ENCODE measurements at regions not wholly inside any gene's neighbourhood (a gene's known extent, or its start where the extent isn't known, plus 50 kb on each side); places are given as distances from the start of the nearest gene placed in this dataset.
"Not testable (repeated sequence)": the region's sequence is repeated elsewhere in the genome, so short reads cannot be mapped to it uniquely, and the experiment has no call there.

DNA sequence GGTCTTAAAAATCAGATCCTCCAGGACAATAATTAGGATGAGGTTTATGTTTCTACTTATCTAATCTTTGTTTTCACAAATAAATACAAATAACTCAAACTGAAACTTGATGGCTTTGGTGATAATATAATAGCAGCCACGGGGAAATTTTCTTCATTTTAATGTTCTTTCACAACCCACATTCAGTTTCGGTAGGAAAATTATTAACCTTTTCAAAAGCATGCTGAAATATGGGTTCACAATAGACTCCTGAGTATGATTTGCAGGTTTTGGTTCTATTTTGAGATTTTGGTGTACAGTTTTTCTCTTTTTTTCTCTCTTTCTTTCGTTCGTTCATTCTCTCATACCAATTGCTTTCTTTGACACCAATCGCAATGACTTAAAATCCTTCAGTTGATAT is 233.9 kb upstream of the PLGLB2 start:
- H3K4me1 ChIP-seq (ENCODE audit: control insufficient read depth in 5 of 5, insufficient read depth in 5 of 5, low read length in 5 of 5) = peaks cover 0 to 11% (median 4%) of the 10 kb centered on the region in 5 donors
- not testable (repeated sequence) for H3K27ac ChIP-seq (ENCODE audit: low read depth, low read length); H3K27me3 ChIP-seq (ENCODE audit: control insufficient read depth in 5 of 5, insufficient read depth in 4 of 5, low read length in 5 of 5); H3K4me3 ChIP-seq (ENCODE audit: low read depth in 1 of 5, low read length in 5 of 5); H3K36me3 ChIP-seq (ENCODE audit: control insufficient read depth in 5 of 5, insufficient read depth in 5 of 5, low read length in 5 of 5); H3K9ac ChIP-seq (ENCODE audit: low read length in 5 of 5); H3K9me3 ChIP-seq (ENCODE audit: control insufficient read depth in 5 of 5, low read length in 5 of 5)

DNA sequence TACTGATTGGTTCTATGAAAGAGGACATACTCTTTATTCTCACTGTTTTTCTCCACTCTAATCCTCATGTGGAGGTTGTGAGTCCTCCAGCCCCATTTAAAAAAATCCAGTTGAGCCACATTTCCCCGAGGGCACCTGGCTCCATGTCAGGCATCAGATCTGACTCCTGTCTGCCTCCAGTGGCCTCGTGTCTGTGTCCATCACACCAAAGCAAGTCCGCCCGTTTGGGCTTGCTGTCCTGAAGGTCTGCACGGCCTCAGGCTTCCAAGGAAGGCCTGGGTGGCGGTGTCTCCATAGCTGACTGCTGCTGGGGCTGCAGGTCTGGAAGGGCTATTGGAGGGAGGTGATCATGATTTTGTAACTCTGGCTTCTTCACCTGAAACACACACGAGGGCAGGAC is 233.4 kb upstream of the PLGLB2 start:
- not testable (repeated sequence) for H3K4me3 ChIP-seq (ENCODE audit: low read depth in 1 of 5, low read length in 5 of 5); H3K27me3 ChIP-seq (ENCODE audit: control insufficient read depth in 5 of 5, insufficient read depth in 4 of 5, low read length in 5 of 5); H3K9me3 ChIP-seq (ENCODE audit: control insufficient read depth in 5 of 5, low read length in 5 of 5); H3K36me3 ChIP-seq (ENCODE audit: control insufficient read depth in 5 of 5, insufficient read depth in 5 of 5, low read length in 5 of 5); H3K27ac ChIP-seq (ENCODE audit: low read depth, low read length); H3K9ac ChIP-seq (ENCODE audit: low read length in 5 of 5)
- H3K4me1 ChIP-seq (ENCODE audit: control insufficient read depth in 5 of 5, insufficient read depth in 5 of 5, low read length in 5 of 5) = peaks cover 0 to 12% (median 5%) of the 10 kb centered on the region in 5 donors

- H3K9me3 ChIP-seq (ENCODE audit: control insufficient read depth in 5 of 5, low read length in 5 of 5); H3K36me3 ChIP-seq (ENCODE audit: control insufficient read depth in 5 of 5, insufficient read depth in 5 of 5, low read length in 5 of 5); H3K9ac ChIP-seq (ENCODE audit: low read length in 5 of 5); H3K4me3 ChIP-seq (ENCODE audit: low read depth in 1 of 5, low read length in 5 of 5); H3K27me3 ChIP-seq (ENCODE audit: control insufficient read depth in 5 of 5, insufficient read depth in 4 of 5, low read length in 5 of 5); H3K27ac ChIP-seq (ENCODE audit: low read depth, low read length): not testable (repeated sequence)
- H3K4me1 ChIP-seq (ENCODE audit: control insufficient read depth in 5 of 5, insufficient read depth in 5 of 5, low read length in 5 of 5) = peaks cover 0 to 15% (median 6%) of the 10 kb centered on the region in 5 donors
These were observed 232.7 kb upstream of the PLGLB2 start for GRCh38 chr2:87515226-87515625.

DNA sequence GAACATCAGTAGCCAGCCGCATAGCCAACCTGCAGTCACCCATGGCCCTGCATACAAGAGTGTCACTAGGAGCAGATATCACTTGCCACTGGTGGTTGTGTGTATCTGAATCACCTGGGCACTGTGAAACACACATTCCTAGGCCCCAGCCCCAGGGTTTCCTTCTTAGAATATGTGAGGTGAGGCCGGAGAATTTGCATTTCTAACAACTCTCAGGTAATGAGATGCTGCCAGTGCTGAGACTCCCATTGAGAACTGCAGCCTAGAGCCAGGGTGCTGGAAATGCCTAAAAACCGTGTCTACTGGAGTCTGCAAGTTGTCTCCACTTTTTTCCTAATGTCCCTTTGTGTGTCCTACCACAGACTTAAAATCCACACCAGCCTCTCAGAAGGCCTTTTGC is 232.0 kb upstream of the PLGLB2 start:
- not testable (repeated sequence) for H3K9ac ChIP-seq (ENCODE audit: low read length in 5 of 5); H3K36me3 ChIP-seq (ENCODE audit: control insufficient read depth in 5 of 5, insufficient read depth in 5 of 5, low read length in 5 of 5); H3K9me3 ChIP-seq (ENCODE audit: control insufficient read depth in 5 of 5, low read length in 5 of 5); H3K27me3 ChIP-seq (ENCODE audit: control insufficient read depth in 5 of 5, insufficient read depth in 4 of 5, low read length in 5 of 5); H3K4me3 ChIP-seq (ENCODE audit: low read depth in 1 of 5, low read length in 5 of 5); H3K27ac ChIP-seq (ENCODE audit: low read depth, low read length)
- peaks cover 0 to 15% (median 6%) of the 10 kb centered on the region in 5 donors for H3K4me1 ChIP-seq (ENCODE audit: control insufficient read depth in 5 of 5, insufficient read depth in 5 of 5, low read length in 5 of 5)

DNA sequence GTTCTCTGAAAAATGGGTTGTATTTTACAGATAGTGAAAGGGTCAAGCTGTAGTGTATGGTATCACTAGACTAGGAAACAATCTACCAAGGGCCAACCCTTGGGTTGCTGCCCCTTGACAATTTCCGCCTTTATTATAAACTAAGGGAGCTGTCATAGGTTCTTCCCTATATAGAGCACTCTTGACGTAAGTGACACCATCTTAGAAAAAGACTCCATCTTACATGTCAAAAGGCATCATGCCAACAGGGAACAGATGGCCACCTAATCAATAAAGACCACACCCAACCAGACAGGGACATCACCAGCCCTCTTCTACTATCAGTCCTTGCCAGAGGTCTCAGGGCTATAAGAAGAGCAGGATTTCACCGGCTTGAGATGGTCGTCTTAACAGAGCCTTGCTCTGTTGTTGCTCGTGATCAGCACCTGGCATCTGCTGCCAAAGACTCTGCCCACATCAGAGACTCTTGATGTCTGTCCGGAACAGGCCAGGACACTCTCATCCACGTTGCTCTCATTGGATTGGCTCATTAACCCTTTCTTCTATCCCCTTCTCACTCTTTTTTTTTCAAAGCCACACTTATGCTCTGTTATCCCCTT is 231.4 kb upstream of the PLGLB2 start:
- H3K9ac ChIP-seq (ENCODE audit: low read length in 5 of 5); H3K4me3 ChIP-seq (ENCODE audit: low read depth in 1 of 5, low read length in 5 of 5); H3K9me3 ChIP-seq (ENCODE audit: control insufficient read depth in 5 of 5, low read length in 5 of 5); H3K27ac ChIP-seq (ENCODE audit: low read depth, low read length); H3K27me3 ChIP-seq (ENCODE audit: control insufficient read depth in 5 of 5, insufficient read depth in 4 of 5, low read length in 5 of 5); H3K36me3 ChIP-seq (ENCODE audit: control insufficient read depth in 5 of 5, insufficient read depth in 5 of 5, low read length in 5 of 5): not testable (repeated sequence)
- peaks cover 0 to 15% (median 6%) of the 10 kb centered on the region in 5 donors for H3K4me1 ChIP-seq (ENCODE audit: control insufficient read depth in 5 of 5, insufficient read depth in 5 of 5, low read length in 5 of 5)

DNA sequence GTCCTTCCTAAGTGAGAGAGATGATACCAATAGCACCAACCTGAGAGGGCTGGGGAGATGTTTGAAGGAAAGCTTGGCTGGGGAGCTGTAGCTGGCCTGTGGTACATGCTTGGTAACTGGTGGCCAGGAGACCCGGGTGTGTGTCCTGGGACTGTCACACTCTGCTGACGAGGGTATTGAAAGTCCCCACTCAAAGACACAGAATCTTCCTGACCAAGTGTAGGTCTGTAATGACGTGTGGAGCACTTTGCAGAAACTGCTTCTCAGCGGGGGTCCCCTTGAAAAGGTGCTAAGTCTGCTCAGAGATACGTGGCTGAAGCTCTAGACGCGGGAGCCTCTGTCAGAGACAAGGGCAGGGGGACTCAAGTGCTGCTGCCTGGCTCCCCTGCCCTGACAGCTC is 230.4 kb upstream of the PLGLB2 start:
- H3K9me3 ChIP-seq (ENCODE audit: control insufficient read depth in 5 of 5, low read length in 5 of 5); H3K9ac ChIP-seq (ENCODE audit: low read length in 5 of 5); H3K27me3 ChIP-seq (ENCODE audit: control insufficient read depth in 5 of 5, insufficient read depth in 4 of 5, low read length in 5 of 5); H3K4me3 ChIP-seq (ENCODE audit: low read depth in 1 of 5, low read length in 5 of 5); H3K27ac ChIP-seq (ENCODE audit: low read depth, low read length); H3K36me3 ChIP-seq (ENCODE audit: control insufficient read depth in 5 of 5, insufficient read depth in 5 of 5, low read length in 5 of 5): not testable (repeated sequence)
- peaks cover 0 to 15% (median 6%) of the 10 kb centered on the region in 5 donors for H3K4me1 ChIP-seq (ENCODE audit: control insufficient read depth in 5 of 5, insufficient read depth in 5 of 5, low read length in 5 of 5)

DNA sequence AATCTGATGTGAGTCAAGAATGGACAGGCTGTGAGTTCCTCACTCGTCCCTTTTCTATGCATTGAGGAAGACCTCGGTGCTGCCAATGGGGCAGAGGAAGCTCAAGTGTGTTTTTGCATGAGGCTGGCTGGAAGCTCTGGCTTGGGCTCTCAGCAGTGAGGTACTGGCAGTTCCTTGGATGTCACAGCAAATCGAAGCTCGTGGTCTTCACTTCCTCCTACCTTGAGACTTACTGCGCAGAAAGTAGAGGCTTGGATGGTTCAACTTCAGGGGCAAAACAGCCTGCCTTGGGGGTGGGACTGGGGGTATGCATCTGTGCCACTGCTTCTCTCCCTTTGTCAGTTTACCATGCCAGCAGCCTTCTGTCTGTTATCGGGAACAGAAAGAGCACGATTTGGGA is 229.8 kb upstream of the PLGLB2 start:
- H3K27ac ChIP-seq (ENCODE audit: low read depth, low read length); H3K9ac ChIP-seq (ENCODE audit: low read length in 5 of 5); H3K4me3 ChIP-seq (ENCODE audit: low read depth in 1 of 5, low read length in 5 of 5); H3K9me3 ChIP-seq (ENCODE audit: control insufficient read depth in 5 of 5, low read length in 5 of 5); H3K36me3 ChIP-seq (ENCODE audit: control insufficient read depth in 5 of 5, insufficient read depth in 5 of 5, low read length in 5 of 5); H3K27me3 ChIP-seq (ENCODE audit: control insufficient read depth in 5 of 5, insufficient read depth in 4 of 5, low read length in 5 of 5): not testable (repeated sequence)
- peaks cover 0 to 15% (median 6%) of the 10 kb centered on the region in 5 donors for H3K4me1 ChIP-seq (ENCODE audit: control insufficient read depth in 5 of 5, insufficient read depth in 5 of 5, low read length in 5 of 5)

DNA sequence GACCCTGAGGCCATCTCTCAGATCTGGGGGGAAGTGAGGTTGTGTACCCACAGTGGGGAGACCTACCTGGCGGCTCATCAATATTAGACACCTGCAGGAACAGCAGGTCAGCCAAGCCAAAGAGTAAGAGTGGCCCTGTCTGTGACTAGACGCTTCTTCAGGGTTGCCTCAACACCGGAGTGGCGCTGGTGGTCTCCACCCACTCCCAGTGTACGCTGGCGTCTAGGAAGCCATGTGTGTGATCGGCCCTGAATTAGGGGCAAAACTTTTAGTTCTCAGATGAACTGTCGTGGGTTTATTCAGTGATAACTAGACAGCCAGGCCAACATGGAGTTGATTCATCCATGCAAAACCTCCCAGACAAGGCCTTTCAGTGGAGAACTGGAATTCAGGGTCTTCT is 229.3 kb upstream of the PLGLB2 start:
- H3K27me3 ChIP-seq (ENCODE audit: control insufficient read depth in 5 of 5, insufficient read depth in 4 of 5, low read length in 5 of 5); H3K36me3 ChIP-seq (ENCODE audit: control insufficient read depth in 5 of 5, insufficient read depth in 5 of 5, low read length in 5 of 5); H3K4me3 ChIP-seq (ENCODE audit: low read depth in 1 of 5, low read length in 5 of 5); H3K27ac ChIP-seq (ENCODE audit: low read depth, low read length); H3K9me3 ChIP-seq (ENCODE audit: control insufficient read depth in 5 of 5, low read length in 5 of 5); H3K9ac ChIP-seq (ENCODE audit: low read length in 5 of 5): not testable (repeated sequence)
- H3K4me1 ChIP-seq (ENCODE audit: control insufficient read depth in 5 of 5, insufficient read depth in 5 of 5, low read length in 5 of 5) = peaks cover 0 to 15% (median 6%) of the 10 kb centered on the region in 5 donors

DNA sequence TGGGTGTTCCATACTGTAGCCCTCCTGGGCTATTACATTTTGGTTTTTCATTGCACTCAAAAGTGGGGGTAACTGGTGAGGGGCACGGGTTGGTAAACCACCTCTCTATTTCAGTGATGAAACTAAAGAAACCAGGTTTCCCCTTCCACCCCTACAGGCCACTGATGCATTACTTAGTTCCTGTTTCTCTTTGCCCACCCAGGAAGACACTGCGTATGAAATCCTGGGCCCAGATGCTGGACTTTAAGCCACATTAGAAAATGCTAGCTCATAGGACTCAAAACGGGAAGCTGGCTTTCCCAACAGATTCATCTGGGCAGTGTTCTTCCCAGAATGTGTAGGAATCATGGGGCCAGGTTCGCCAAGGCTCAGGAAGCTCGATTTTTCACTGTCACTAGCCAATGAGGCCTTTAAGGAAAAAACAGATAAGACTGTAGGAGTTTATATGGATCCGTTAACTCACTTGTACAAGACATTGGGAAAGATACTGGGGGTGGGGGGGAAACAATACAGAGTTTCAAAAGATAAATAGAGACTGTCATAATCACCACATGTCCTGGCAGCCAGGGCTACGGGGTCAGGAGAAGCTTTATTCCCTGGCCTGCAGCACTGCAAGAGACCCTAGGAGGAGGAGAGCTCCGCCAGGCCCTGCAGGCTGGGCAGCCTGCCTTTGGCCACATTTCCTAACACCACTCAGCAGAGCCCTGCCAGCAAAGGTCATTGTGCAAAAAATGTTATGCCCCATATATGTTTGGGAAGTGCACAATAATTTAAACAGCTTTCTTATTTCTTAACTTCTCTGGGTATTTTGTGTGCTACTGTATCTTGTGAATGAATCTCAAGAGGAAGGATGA is 228.5 kb upstream of the PLGLB2 start:
- H3K9me3 ChIP-seq (ENCODE audit: control insufficient read depth in 5 of 5, low read length in 5 of 5); H3K27ac ChIP-seq (ENCODE audit: low read depth, low read length); H3K4me3 ChIP-seq (ENCODE audit: low read depth in 1 of 5, low read length in 5 of 5); H3K36me3 ChIP-seq (ENCODE audit: control insufficient read depth in 5 of 5, insufficient read depth in 5 of 5, low read length in 5 of 5); H3K27me3 ChIP-seq (ENCODE audit: control insufficient read depth in 5 of 5, insufficient read depth in 4 of 5, low read length in 5 of 5); H3K9ac ChIP-seq (ENCODE audit: low read length in 5 of 5): not testable (repeated sequence)
- H3K4me1 ChIP-seq (ENCODE audit: control insufficient read depth in 5 of 5, insufficient read depth in 5 of 5, low read length in 5 of 5) = peaks cover 0 to 15% (median 6%) of the 10 kb centered on the region in 5 donors

- H3K27me3 ChIP-seq (ENCODE audit: control insufficient read depth in 5 of 5, insufficient read depth in 4 of 5, low read length in 5 of 5); H3K4me3 ChIP-seq (ENCODE audit: low read depth in 1 of 5, low read length in 5 of 5); H3K9ac ChIP-seq (ENCODE audit: low read length in 5 of 5); H3K36me3 ChIP-seq (ENCODE audit: control insufficient read depth in 5 of 5, insufficient read depth in 5 of 5, low read length in 5 of 5); H3K27ac ChIP-seq (ENCODE audit: low read depth, low read length); H3K9me3 ChIP-seq (ENCODE audit: control insufficient read depth in 5 of 5, low read length in 5 of 5): not testable (repeated sequence)
- H3K4me1 ChIP-seq (ENCODE audit: control insufficient read depth in 5 of 5, insufficient read depth in 5 of 5, low read length in 5 of 5) = peaks cover 0 to 15% (median 6%) of the 10 kb centered on the region in 5 donors
These were observed 226.8 kb upstream of the PLGLB2 start for GRCh38 chr2:87521057-87521456.

Measured in subcutaneous abdominal adipose tissue (tissue), 5 donors.